ENCODE measurements at regions not wholly inside any gene's neighbourhood (a gene's known extent, or its start where the extent isn't known, plus 50 kb on each side); places are given as distances from the start of the nearest gene placed in this dataset.
"Not testable (repeated sequence)": the region's sequence is repeated elsewhere in the genome, so short reads cannot be mapped to it uniquely, and the experiment has no call there.

DNA sequence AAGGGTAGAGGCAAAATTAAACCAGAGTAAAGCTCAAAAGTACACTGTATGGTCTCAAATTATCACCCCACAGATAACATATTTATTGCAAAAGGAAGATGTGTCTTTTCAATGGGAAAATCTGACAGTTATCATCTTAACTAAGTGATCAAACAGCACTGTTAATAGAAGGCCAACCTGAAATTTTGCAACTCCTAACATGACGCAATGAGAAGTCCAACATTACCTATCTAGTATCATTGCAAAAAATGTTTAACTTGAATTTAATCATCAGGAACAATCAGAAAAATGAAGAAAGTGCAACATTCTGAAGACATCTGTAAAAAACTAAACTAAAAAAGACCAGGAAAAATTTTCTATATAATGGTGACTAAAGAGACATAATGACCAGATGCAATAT, 156.7 kb upstream of the POGK start:
- Histone ChIP-seq H3K27me3 (replicated peaks; ENCODE audit: insufficient read depth) (no peaks in the 10 kb centered on the region), H3K9me2 (ENCODE audit: insufficient read depth) (no peaks in the 10 kb centered on the region), H3F3A (ENCODE audit: insufficient read depth) (no peaks in the 10 kb centered on the region), H3K79me2 (ENCODE audit: insufficient read depth) (no peaks in the 10 kb centered on the region), H2AFZ (no peak overlapping the region), H3K9me3 (ENCODE audit: low read depth) (no peaks in the 10 kb centered on the region), H3K9ac (no peak overlapping the region), H3K27ac (no peak overlapping the region), H3K36me3 (ENCODE audit: low read depth) (no peaks in the 10 kb centered on the region), H3K4me3 (no peak overlapping the region), H3K4me1 (ENCODE audit: insufficient read depth) (no peaks in the 10 kb centered on the region), H4K20me1 (ENCODE audit: insufficient read depth) (no peaks in the 10 kb centered on the region), H3K4me2 (ENCODE audit: unreplicated experiment) (no peak overlapping the region)
- no peak for DNase-seq
- in situ Hi-C loops (cut with MboI) = no loop called here
- WGBS, 2 experiments (ENCODE audit: low coverage in 1 of 2, low lambda C conversion rate in 2 of 2, missing lambda C conversion rate in 2 of 2) = 24 to 40% methylated on average over 1 of the region's 1 CpG
- TF ChIP-seq EZH2 (IDR thresholded peaks at IDR 0.05; ENCODE audit: insufficient read depth, poor library complexity, severe bottlenecking) (no peak), EZH2phosphoT487 (IDR thresholded peaks at IDR 0.05; ENCODE audit: insufficient read depth, low read depth) (no peak)

GRCh38 chr1:166684669-166685068, 154.6 kb upstream of the POGK start:
- H3K4me1 ChIP-seq (ENCODE audit: insufficient read depth); H3K4me2 ChIP-seq (ENCODE audit: unreplicated experiment); H3K27me3 ChIP-seq (replicated peaks; ENCODE audit: insufficient read depth); in situ Hi-C loops (cut with MboI); H3K9ac ChIP-seq; H2AFZ ChIP-seq; H3F3A ChIP-seq (ENCODE audit: insufficient read depth); H4K20me1 ChIP-seq (ENCODE audit: insufficient read depth); H3K4me3 ChIP-seq; H3K36me3 ChIP-seq (ENCODE audit: low read depth); H3K9me3 ChIP-seq (ENCODE audit: low read depth); H3K27ac ChIP-seq; H3K9me2 ChIP-seq (ENCODE audit: insufficient read depth); DNase-seq; H3K79me2 ChIP-seq (ENCODE audit: insufficient read depth): not testable (repeated sequence)

- no peaks in the 10 kb centered on the region for H3F3A ChIP-seq (ENCODE audit: insufficient read depth)
- H4K20me1 ChIP-seq (ENCODE audit: insufficient read depth) = no peaks in the 10 kb centered on the region
- no peak overlapping the region for H2AFZ ChIP-seq
- in situ Hi-C loops (cut with MboI) = no loop called here
- no peak for DNase-seq
- H3K27me3 ChIP-seq (replicated peaks; ENCODE audit: insufficient read depth) = no peaks in the 10 kb centered on the region
- H3K4me3 ChIP-seq = no peak overlapping the region
- H3K4me1 ChIP-seq (ENCODE audit: insufficient read depth) = no peaks in the 10 kb centered on the region
- no peaks in the 10 kb centered on the region for H3K9me3 ChIP-seq (ENCODE audit: low read depth)
- H3K9me2 ChIP-seq (ENCODE audit: insufficient read depth) = no peaks in the 10 kb centered on the region
- TF ChIP-seq EZH2phosphoT487 (IDR thresholded peaks at IDR 0.05; ENCODE audit: insufficient read depth, low read depth) (no peak), EZH2 (IDR thresholded peaks at IDR 0.05; ENCODE audit: insufficient read depth, poor library complexity, severe bottlenecking) (no peak)
- 9 to 16% methylated on average over 1 of the region's 1 CpG for WGBS, 2 experiments (ENCODE audit: low coverage in 1 of 2, low lambda C conversion rate in 2 of 2, missing lambda C conversion rate in 2 of 2)
- no peaks in the 10 kb centered on the region for H3K79me2 ChIP-seq (ENCODE audit: insufficient read depth)
- H3K36me3 ChIP-seq (ENCODE audit: low read depth) = no peaks in the 10 kb centered on the region
- H3K4me2 ChIP-seq (ENCODE audit: unreplicated experiment) = no peak overlapping the region
- H3K27ac ChIP-seq = no peak overlapping the region
- no peak overlapping the region for H3K9ac ChIP-seq
These were observed 154.1 kb upstream of the POGK start for GRCh38 chr1:166685200-166685599.

GRCh38 chr1:166685891-166686290, 153.4 kb upstream of the POGK start:
- H4K20me1 ChIP-seq (ENCODE audit: insufficient read depth); H3F3A ChIP-seq (ENCODE audit: insufficient read depth); DNase-seq; H3K4me2 ChIP-seq (ENCODE audit: unreplicated experiment); H3K27ac ChIP-seq; H3K79me2 ChIP-seq (ENCODE audit: insufficient read depth); in situ Hi-C loops (cut with MboI); H3K27me3 ChIP-seq (replicated peaks; ENCODE audit: insufficient read depth); H3K36me3 ChIP-seq (ENCODE audit: low read depth); H3K9ac ChIP-seq; H3K4me1 ChIP-seq (ENCODE audit: insufficient read depth); H3K4me3 ChIP-seq; H3K9me3 ChIP-seq (ENCODE audit: low read depth); H2AFZ ChIP-seq; H3K9me2 ChIP-seq (ENCODE audit: insufficient read depth): not testable (repeated sequence)
- WGBS, 2 experiments (ENCODE audit: low coverage in 1 of 2, low lambda C conversion rate in 2 of 2, missing lambda C conversion rate in 2 of 2) = 5 to 6% methylated on average over 1 of the region's 1 CpG

- H3K36me3 ChIP-seq (ENCODE audit: low read depth); H3K4me3 ChIP-seq; in situ Hi-C loops (cut with MboI); H3K9ac ChIP-seq; H4K20me1 ChIP-seq (ENCODE audit: insufficient read depth); DNase-seq; H3K9me3 ChIP-seq (ENCODE audit: low read depth); H3F3A ChIP-seq (ENCODE audit: insufficient read depth); H3K79me2 ChIP-seq (ENCODE audit: insufficient read depth); H3K4me1 ChIP-seq (ENCODE audit: insufficient read depth); H3K27ac ChIP-seq; H3K9me2 ChIP-seq (ENCODE audit: insufficient read depth); H3K27me3 ChIP-seq (replicated peaks; ENCODE audit: insufficient read depth); H3K4me2 ChIP-seq (ENCODE audit: unreplicated experiment); H2AFZ ChIP-seq: not testable (repeated sequence)
- 4 to 17% methylated on average over 3 of the region's 3 CpGs for WGBS, 2 experiments (ENCODE audit: low coverage in 1 of 2, low lambda C conversion rate in 2 of 2, missing lambda C conversion rate in 2 of 2)
These were observed 148.7 kb upstream of the POGK start for GRCh38 chr1:166690596-166690995.

All from GM23248 (cell line).